ENCODE measurements at regions not wholly inside any gene's neighbourhood (a gene's known extent, or its start where the extent isn't known, plus 50 kb on each side); places are given as distances from the start of the nearest gene placed in this dataset.

- no peak for TF ChIP-seq CTCF (IDR thresholded peaks at IDR 0.05; ENCODE audit: unreplicated experiment)
- H3K36me3 Mint-ChIP-seq (ENCODE audit: insufficient read depth): no peaks in the 10 kb centered on the region
Measured at GRCh38 chr4:25564836-25565235, 90.8 kb upstream of the SLC34A2 start.

GRCh38 chr4:25567253-25567652 lies 88.4 kb upstream of the SLC34A2 start:
- no peak overlapping the region for H3K27ac Mint-ChIP-seq
- H3K9me3 Mint-ChIP-seq (ENCODE audit: low read depth): no peaks in the 10 kb centered on the region
- H3K36me3 Mint-ChIP-seq (ENCODE audit: insufficient read depth): no peaks in the 10 kb centered on the region
- H3K27me3 Mint-ChIP-seq: no peaks in the 10 kb centered on the region
- H3K4me3 Mint-ChIP-seq (ENCODE audit: low read depth): no peak overlapping the region
- no peak for TF ChIP-seq CTCF (IDR thresholded peaks at IDR 0.05; ENCODE audit: unreplicated experiment)
- DNase-seq (ENCODE audit: low spot score, unreplicated experiment): no peak
- peaks cover 16% of the 10 kb centered on the region for H3K4me1 Mint-ChIP-seq (ENCODE audit: low read depth)

More at GRCh38 chr4:25564836-25565235, 90.8 kb upstream of the SLC34A2 start:
- no peaks in the 10 kb centered on the region for H3K9me3 Mint-ChIP-seq (ENCODE audit: low read depth)
- H3K4me1 Mint-ChIP-seq (ENCODE audit: low read depth): peaks cover 16% of the 10 kb centered on the region
- H3K27ac Mint-ChIP-seq: no peak overlapping the region
- no peak overlapping the region for H3K4me3 Mint-ChIP-seq (ENCODE audit: low read depth)
- DNase-seq (ENCODE audit: low spot score, unreplicated experiment): no peak
- H3K27me3 Mint-ChIP-seq: no peaks in the 10 kb centered on the region

GRCh38 chr4:25569716-25570115 lies 85.9 kb upstream of the SLC34A2 start:
- Mint-ChIP-seq H3K9me3 (ENCODE audit: low read depth) (no peaks in the 10 kb centered on the region), H3K27me3 (no peaks in the 10 kb centered on the region), H3K27ac (no peak overlapping the region), H3K4me3 (ENCODE audit: low read depth) (no peak overlapping the region), H3K4me1 (ENCODE audit: low read depth) (peaks cover 13% of the 10 kb centered on the region), H3K36me3 (ENCODE audit: insufficient read depth) (no peaks in the 10 kb centered on the region)
- TF ChIP-seq CTCF (IDR thresholded peaks at IDR 0.05; ENCODE audit: unreplicated experiment): no peak
- DNase-seq (ENCODE audit: low spot score, unreplicated experiment): no peak

GRCh38 chr4:25575611-25576010 lies 80.0 kb upstream of the SLC34A2 start:
- no peak for DNase-seq (ENCODE audit: low spot score, unreplicated experiment)
- no peak for TF ChIP-seq CTCF (IDR thresholded peaks at IDR 0.05; ENCODE audit: unreplicated experiment)
- Mint-ChIP-seq H3K9me3 (ENCODE audit: low read depth) (no peaks in the 10 kb centered on the region), H3K27me3 (peaks cover 5% of the 10 kb centered on the region), H3K4me1 (ENCODE audit: low read depth) (no peaks in the 10 kb centered on the region), H3K36me3 (ENCODE audit: insufficient read depth) (no peaks in the 10 kb centered on the region), H3K4me3 (ENCODE audit: low read depth) (no peak overlapping the region), H3K27ac (no peak overlapping the region)

- no peak overlapping the region for H3K27ac Mint-ChIP-seq
- DNase-seq (ENCODE audit: low spot score, unreplicated experiment): no peak
- no peaks in the 10 kb centered on the region for H3K9me3 Mint-ChIP-seq (ENCODE audit: low read depth)
- H3K4me1 Mint-ChIP-seq (ENCODE audit: low read depth): no peaks in the 10 kb centered on the region
- TF ChIP-seq CTCF (IDR thresholded peaks at IDR 0.05; ENCODE audit: unreplicated experiment): no peak
- peaks cover 15% of the 10 kb centered on the region for H3K27me3 Mint-ChIP-seq
- no peaks in the 10 kb centered on the region for H3K36me3 Mint-ChIP-seq (ENCODE audit: insufficient read depth)
- H3K4me3 Mint-ChIP-seq (ENCODE audit: low read depth): no peak overlapping the region
Measured at GRCh38 chr4:25578432-25578831, 77.2 kb upstream of the SLC34A2 start.
